Activated CD4-positive, alpha-beta T cell treated with anti-CD3 and anti-CD28 coated beads for 48 hours (primary cell): ENCODE measurements at regions not wholly inside any gene's neighbourhood (a gene's known extent, or its start where the extent isn't known, plus 50 kb on each side); places are given as distances from the start of the nearest gene placed in this dataset.
"Not testable (repeated sequence)": the region's sequence is repeated elsewhere in the genome, so short reads cannot be mapped to it uniquely, and the experiment has no call there.

Source experiments
- DNase-seq: peaks from one replicate; pipeline ENCODE4 v3.0.0-alpha.2; 2020

DNA sequence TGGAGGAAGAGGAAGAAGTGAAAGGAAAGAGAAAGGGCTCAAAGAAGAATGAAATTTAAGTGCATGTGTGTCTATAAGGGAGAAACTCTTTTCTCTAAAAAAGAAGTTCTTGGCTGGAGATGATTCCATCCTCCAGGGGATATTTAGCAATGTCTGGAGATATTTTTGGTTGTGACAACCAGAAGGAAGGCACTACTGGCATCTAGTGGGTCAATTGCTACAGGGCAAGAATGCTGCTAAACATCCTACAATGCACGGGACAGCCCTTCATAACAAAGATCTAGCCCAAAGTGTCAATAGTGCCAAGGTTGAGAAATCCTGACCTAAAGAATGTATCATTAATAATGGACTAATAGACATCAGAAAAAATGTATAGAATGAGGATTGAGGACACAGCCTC is 57.4 kb upstream of the ST3GAL6 start:
- DNase-seq, result no peak

GRCh38 chr3:98708681-98709080 is 54.5 kb upstream of the ST3GAL6 start:
- not testable (repeated sequence) for DNase-seq

- no peak for DNase-seq
Measured at GRCh38 chr3:98709441-98709840, 53.7 kb upstream of the ST3GAL6 start.

DNA sequence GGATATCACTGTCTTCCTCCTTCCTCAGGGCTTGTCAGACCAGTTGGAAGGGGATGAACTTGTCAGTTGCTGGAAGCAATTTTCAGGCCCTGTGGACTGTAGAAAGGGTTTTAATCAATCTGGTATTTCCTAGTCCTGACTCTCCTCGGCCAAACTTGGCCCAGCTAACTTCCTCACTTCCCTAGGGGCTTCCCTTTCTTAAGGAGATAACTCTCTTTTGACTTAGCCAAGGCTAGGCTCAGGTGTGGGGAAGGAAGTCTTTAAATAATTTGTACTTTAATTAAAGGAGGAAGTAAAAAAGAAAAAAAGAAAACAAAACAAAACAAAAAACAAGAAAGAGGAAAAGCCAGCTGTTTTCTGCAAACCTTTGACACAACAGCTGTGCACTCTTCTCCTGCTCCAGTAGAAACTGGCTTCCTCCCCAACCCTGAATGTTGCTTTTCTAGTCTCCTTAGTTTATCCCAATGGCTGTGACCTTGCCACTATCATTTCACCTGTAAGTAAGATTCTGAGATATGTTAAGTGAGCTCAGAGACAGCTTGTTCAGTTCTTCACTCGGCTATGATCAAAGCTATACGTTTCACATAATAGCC is 53.0 kb upstream of the ST3GAL6 start:
- DNase-seq, result no peak

DNA sequence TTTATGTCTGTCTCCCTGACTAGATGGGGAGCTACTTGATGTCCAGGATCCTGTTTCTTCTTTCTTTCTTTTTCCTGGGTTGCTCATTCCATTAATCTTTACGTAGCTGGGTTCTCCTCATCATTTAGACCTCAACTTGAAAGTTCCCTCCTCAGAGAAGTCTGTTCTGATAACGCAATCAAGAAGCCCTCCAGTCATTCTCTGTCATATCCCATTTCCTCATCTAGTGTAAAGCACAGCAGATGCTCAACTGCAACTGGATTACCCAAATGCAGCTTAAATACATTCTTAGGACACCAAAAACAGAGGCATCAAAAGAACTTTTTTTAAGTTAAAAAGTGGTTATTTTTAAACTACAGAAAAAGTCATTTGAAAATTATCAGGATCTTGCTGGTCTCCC is 51.7 kb upstream of the ST3GAL6 start:
- no peak for DNase-seq

DNA sequence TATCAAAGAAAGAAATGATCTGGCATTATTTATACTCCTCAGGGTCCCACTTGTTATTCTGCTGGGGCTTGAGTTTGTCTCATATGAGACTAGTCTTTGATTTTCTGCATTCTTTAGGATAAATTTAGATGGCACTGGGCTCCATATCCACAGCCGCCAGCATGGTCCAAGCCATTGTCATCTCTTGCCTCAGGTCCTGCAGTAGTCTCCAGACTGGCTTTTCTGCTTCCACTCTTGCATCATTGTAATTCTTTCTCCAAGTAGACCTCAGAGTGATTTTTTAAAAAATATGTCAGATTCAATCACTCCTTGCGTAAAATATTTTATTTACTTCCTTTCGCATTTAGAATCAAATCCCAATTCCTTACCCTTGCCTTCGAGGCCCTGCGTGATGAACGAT is 50.4 kb upstream of the ST3GAL6 start:
- DNase-seq, result no peak

GRCh38 chr3:98713332-98713731 is 49.8 kb upstream of the ST3GAL6 start:
- not testable (repeated sequence) for DNase-seq
